Nephron (organoid): ENCODE measurements at regions not wholly inside any gene's neighbourhood (a gene's known extent, or its start where the extent isn't known, plus 50 kb on each side); places are given as distances from the start of the nearest gene placed in this dataset.

Source experiments
- H3K27ac Mint-ChIP-seq, 3 experiments: 2 replicates each; pipeline ENCODE4 v1.8.0; 2020; ENCODE audit warnings: mixed read lengths in 3 of 3, mild to moderate bottlenecking in 2 of 3, moderate library complexity in 1 of 3
- H3K27me3 Mint-ChIP-seq: 2 replicates; pipeline ENCODE4 v1.8.0; 2021; ENCODE audit warnings: low read depth, mild to moderate bottlenecking, moderate library complexity, mixed read lengths
- H3K36me3 Mint-ChIP-seq: 2 replicates; pipeline ENCODE4 v1.8.0; 2020; ENCODE audit warnings: low read depth, mixed read lengths
- H3K4me1 Mint-ChIP-seq: 2 replicates; pipeline ENCODE4 v1.8.0; 2020; ENCODE audit warnings: mixed read lengths
- H3K4me3 Mint-ChIP-seq, 3 experiments: 2 replicates each; pipeline ENCODE4 v1.8.0; 2020; ENCODE audit warnings: mild to moderate bottlenecking in 3 of 3, mixed read lengths in 3 of 3, moderate library complexity in 2 of 3
- H3K9me3 Mint-ChIP-seq: 2 replicates; pipeline ENCODE4 v1.8.0; 2020; ENCODE audit warnings: mixed read lengths
- TF ChIP-seq, protein P1 (sequence below), 3 experiments: fragments of 200-600 bp; sonication (generic); IDR thresholded peaks; one replicate each; pipeline ENCODE4 v1.5.0; 2021; ENCODE audit warnings: antibody characterized with exemption in 3 of 3; ENCODE audit not compliant: unreplicated experiment in 3 of 3

DNA sequence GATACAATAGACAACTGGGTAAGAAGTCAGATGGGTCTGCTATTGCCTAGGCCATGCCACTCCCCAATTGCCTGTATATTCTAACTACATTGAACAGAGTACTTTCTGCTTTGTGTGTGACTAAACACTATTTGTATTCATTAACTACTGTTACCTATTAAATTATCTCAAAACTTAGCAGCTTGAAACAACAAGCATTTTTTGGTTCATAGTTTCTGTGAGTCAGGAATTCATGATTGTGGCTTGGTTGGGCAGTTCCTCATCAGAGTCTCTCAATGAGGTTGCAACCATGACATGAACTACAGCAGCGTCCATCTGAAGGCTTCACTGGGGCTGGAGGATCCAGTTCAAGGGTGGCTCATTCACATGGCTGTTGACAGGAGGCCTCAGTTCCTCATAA is 205.7 kb downstream of the EN1 start:
- TF ChIP-seq, protein P1, sequence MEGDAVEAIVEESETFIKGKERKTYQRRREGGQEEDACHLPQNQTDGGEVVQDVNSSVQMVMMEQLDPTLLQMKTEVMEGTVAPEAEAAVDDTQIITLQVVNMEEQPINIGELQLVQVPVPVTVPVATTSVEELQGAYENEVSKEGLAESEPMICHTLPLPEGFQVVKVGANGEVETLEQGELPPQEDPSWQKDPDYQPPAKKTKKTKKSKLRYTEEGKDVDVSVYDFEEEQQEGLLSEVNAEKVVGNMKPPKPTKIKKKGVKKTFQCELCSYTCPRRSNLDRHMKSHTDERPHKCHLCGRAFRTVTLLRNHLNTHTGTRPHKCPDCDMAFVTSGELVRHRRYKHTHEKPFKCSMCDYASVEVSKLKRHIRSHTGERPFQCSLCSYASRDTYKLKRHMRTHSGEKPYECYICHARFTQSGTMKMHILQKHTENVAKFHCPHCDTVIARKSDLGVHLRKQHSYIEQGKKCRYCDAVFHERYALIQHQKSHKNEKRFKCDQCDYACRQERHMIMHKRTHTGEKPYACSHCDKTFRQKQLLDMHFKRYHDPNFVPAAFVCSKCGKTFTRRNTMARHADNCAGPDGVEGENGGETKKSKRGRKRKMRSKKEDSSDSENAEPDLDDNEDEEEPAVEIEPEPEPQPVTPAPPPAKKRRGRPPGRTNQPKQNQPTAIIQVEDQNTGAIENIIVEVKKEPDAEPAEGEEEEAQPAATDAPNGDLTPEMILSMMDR (IDR thresholded peaks at IDR 0.05; ENCODE audit: unreplicated experiment in 3 of 3): no peak
- peaks cover 4% of the 10 kb centered on the region for H3K9me3 Mint-ChIP-seq
- no peak overlapping the region for H3K4me3 Mint-ChIP-seq
- peak overlapping the region in 2 of 3 experiments; percentile 48 to 49 for H3K27ac Mint-ChIP-seq
- H3K36me3 Mint-ChIP-seq: no peaks in the 10 kb centered on the region
- no peaks in the 10 kb centered on the region for H3K4me1 Mint-ChIP-seq
- no peaks in the 10 kb centered on the region for H3K27me3 Mint-ChIP-seq

DNA sequence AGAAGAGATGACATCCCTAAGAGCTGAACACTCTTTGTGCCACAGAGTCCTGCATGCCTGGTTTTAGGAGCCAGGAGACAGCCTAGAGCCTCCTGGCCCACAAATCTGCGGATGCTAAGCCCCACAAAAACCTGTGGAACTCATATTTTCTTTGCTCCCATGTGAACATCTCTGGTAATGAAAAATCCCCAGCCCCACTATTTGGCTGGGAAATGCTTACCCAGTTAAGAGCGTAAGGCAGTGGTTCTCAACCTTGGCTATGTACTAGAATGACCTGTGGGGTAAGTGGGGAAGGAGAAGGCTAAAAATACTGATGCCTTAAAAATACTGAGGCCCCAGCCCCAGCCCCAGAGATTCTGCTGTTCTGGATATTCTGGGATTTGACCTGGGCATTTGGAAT is 208.1 kb downstream of the EN1 start:
- H3K9me3 Mint-ChIP-seq: peaks cover 4% of the 10 kb centered on the region
- no peak overlapping the region for H3K27ac Mint-ChIP-seq
- no peak overlapping the region for H3K4me3 Mint-ChIP-seq
- H3K36me3 Mint-ChIP-seq: no peaks in the 10 kb centered on the region
- H3K4me1 Mint-ChIP-seq: peaks cover 18% of the 10 kb centered on the region
- H3K27me3 Mint-ChIP-seq: peaks cover 2% of the 10 kb centered on the region
- TF ChIP-seq, protein P1 (IDR thresholded peaks at IDR 0.05; ENCODE audit: unreplicated experiment in 3 of 3): no peak

DNA sequence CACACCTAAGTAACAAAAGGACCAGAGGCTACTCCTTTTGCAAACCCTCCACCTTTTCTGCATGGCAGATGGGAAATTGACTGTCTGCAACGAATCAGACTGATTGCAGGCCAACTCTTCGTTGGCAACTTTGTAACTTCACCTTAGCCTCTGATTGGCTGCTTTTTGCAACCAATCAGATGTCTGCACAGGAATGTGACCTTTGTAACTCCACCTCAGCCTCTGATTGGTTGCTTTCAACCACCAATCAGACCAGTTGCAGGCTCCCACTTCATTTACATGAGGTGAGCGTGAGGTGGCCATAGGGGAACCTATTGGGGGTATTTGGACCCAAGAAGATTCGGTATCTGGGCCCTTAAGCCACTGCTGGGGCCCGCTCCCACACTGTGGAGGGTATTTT is 209.0 kb downstream of the EN1 start:
- TF ChIP-seq, protein P1 (IDR thresholded peaks at IDR 0.05; ENCODE audit: unreplicated experiment in 3 of 3): no peak
- Mint-ChIP-seq H3K36me3 (no peaks in the 10 kb centered on the region), H3K4me1 (peaks cover 26% of the 10 kb centered on the region), H3K4me3 (no peak overlapping the region), H3K27me3 (peaks cover 9% of the 10 kb centered on the region), H3K9me3 (peaks cover 4% of the 10 kb centered on the region), H3K27ac (no peak overlapping the region)

DNA sequence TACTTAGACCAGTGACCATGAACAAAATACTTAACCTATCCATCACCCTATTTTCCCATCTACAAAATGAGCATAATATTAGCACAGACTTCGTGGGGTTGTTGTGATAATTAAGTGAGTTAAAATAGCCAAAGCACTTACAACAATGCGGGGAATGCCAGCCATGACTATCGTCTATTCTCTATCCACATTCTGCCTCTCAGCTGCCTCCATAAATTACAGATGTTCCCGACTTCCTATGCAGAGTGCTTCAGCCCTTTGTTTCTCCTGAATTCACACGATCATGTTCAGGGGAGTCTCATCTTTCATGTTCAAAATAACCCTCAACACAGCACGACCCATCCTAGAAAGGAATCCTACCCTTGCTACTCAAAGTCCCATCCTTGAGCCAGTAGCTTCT is 211.6 kb downstream of the EN1 start:
- Mint-ChIP-seq H3K27me3 (peaks cover 13% of the 10 kb centered on the region), H3K36me3 (no peaks in the 10 kb centered on the region), H3K9me3 (peaks cover 4% of the 10 kb centered on the region), H3K4me3 (no peak overlapping the region), H3K4me1 (peaks cover 26% of the 10 kb centered on the region), H3K27ac (peak overlapping the region in 2 of 3 experiments; percentile 2 to 40)
- TF ChIP-seq, protein P1 (IDR thresholded peaks at IDR 0.05; ENCODE audit: unreplicated experiment in 3 of 3): no peak

DNA sequence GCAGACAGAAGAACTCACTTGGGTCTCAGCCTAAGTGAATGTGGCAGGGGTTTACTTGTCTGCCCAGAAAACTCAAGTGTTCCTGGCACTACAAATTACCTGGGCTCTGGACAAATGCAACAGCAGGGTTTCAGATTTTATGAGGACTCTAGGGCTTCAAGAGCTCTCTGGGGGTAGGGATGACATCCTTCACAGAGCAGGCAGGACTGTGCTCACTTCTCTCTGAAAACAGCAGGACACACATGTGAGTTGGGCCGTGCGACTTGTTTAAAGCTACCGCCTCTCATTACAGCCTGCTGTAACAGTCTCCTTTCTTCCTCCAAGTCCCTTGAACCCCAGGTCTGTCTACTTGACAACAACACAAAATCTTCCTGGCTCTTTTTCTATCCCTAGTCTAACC is 212.6 kb downstream of the EN1 start:
- TF ChIP-seq, protein P1 (IDR thresholded peaks at IDR 0.05; ENCODE audit: unreplicated experiment in 3 of 3): no peak
- Mint-ChIP-seq H3K27me3 (peaks cover 13% of the 10 kb centered on the region), H3K4me3 (no peak overlapping the region), H3K9me3 (peaks cover 4% of the 10 kb centered on the region), H3K4me1 (peaks cover 26% of the 10 kb centered on the region), H3K36me3 (no peaks in the 10 kb centered on the region), H3K27ac (peak overlapping the region in 2 of 3 experiments; percentile 40 to 41)

DNA sequence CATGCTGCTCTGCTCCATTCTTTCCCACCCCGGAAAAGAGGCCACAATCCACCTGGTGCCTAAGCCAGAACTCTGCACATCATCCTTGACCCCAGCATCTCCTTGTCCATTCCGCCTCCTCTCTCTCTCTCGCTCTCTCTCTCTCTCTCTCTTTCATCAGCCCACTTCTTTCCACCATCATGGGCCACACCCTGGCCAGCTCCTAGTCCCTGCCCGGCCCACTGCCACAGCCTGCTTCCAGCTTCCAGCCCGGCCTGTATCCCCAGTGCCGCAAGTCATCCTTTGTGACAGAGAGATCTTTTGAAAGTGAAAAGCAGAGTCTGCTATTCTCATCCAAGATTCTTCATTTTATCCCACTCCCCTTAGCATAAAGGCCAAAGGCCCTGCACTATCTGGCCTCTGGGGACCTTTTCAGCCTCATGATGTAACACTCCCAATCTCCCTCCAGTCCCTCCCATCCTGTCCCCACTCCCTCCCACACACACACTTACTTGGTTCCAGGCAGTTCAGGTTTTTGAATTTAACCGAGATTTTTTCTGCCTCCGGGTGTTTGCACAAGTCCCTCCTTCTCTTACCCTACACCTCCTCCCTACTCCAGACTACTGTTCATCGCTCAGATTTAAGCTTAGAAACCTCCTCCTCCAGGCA is 214.0 kb downstream of the EN1 start:
- Mint-ChIP-seq H3K9me3 (no peaks in the 10 kb centered on the region), H3K27ac (no peak overlapping the region), H3K4me3 (no peak overlapping the region), H3K4me1 (peaks cover 26% of the 10 kb centered on the region), H3K27me3 (peaks cover 13% of the 10 kb centered on the region), H3K36me3 (no peaks in the 10 kb centered on the region)
- TF ChIP-seq, protein P1 (IDR thresholded peaks at IDR 0.05; ENCODE audit: unreplicated experiment in 3 of 3): no peak
